Occipital lobe (tissue), 1 donor: ENCODE measurements at regions not wholly inside any gene's neighbourhood (a gene's known extent, or its start where the extent isn't known, plus 50 kb on each side); places are given as distances from the start of the nearest gene placed in this dataset.
"Not testable (repeated sequence)": the region's sequence is repeated elsewhere in the genome, so short reads cannot be mapped to it uniquely, and the experiment has no call there.

Experiments used
- DNase-seq: peaks from one replicate; lab custom pipeline; 2025; lab: John Stamatoyannopoulos, UW

DNA sequence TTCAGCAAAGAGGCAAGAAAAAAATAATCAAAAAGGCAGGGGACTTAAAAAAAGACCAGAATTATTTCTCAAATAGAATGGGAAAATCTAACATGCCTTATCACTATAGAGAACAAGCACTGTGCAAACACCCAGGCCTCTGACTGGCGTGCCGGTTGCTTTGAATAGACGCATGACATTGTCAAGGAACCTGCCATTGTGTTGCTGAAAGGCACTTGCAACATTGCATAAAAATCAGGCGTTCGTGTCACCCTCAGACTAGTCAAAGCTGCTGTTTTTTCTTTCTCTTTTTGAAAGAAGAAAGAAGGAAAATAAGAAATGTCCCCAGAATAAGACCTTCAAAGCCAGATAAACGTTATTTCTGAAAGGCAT is 549.3 kb upstream of the CADM1 start:
- DNase-seq: no peak

DNA sequence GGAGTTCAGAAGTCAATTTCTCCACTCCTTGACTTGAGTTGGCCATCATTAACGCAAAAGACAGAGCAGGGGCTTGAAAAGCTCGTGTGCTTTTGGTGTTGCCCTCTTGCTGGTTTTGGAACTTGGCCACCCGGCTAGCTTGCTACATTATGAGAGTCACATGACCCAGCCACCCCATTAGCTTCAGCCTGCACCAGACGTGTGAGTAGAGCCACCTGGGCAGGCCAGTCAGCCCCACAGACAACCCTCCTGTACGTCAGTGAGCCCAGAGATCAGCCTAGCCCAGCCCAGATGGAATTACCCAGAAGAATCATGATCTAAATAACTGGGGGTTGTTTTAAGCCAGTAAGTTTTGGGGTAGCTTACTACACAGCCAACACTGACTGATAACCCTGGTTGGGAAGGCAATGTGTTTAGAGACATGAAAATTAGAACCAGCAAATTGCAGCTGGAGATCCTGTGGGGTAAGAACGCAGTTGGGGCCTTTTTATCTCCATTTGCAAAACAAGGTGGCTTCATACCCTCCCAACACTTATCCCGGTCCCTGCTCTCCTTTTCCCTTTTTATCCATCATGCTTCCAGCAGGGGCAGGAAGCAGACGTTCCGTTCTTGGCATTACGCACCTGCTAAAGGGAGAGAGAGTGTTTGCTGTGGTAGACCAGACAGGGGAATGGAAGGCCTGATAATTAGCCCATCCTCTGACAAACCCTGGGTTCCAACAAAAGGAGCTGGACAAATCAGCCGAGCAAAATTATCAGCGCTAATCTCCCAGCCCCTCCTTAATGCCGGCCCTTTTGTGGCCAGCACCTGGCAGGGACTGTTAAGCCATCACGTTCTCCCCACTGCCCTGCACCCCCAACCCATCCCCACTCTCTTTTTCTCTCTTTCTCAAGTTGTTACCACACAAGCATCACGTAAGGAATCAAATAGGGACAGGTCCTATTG is 548.7 kb upstream of the CADM1 start:
- DNase-seq: no peak

DNA sequence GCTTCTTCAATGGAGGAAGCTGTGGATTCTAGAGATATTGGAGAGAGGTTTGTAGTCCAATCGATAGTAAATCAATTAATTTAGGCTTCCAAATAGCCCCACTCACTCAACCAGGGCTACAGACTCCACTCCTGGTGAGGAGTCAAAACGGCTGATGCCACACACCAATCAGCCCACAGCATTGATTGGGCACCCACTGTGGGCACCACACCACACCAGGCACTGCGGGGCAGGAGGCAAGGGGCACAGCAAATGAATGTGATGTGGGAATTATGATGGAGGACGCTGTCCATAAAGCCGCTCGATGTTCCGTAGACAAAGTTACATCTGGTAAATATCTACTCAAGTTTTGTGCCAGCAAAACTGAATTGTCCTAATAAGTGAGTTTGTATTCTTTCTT is 547.3 kb upstream of the CADM1 start:
- DNase-seq: no peak

DNA sequence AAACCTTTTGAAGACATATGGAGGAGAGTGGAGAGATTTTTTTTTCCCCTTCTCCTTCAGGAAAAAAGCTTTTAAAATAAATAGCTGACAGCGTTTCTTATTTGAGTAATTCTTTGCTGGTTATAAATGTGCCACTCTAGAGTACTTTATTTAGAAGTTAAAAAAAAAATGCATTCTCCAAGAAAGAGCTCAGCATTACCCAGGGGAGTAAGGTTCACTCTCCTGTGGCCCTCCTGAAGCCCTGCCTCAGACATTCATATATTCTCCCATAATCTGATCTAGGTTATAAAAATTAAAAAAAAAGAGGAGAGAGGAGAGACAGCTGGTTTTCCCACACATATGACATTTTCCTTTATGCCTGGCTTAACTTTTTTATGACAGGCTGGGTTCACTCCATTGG is 545.2 kb upstream of the CADM1 start:
- DNase-seq: no peak

DNA sequence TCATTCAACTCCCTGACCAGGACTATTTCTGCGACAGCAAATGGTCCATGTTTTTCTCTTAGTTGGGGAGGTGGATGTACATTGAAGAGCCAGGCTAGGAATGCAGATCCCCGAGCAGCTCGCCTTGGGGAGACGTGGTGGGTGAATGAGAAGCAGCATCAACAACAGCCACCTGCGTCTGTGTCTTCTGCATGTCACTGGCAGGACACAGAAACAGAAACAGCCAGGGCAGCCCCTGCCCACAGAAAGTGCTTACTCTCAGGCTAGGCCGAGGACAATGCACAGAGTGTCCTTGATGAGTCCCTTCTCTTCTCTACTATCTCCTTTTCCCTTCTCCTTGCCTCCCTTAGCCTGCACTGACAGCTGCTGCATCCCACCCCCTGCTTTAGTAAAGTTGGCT is 541.9 kb upstream of the CADM1 start:
- no peak for DNase-seq

DNA sequence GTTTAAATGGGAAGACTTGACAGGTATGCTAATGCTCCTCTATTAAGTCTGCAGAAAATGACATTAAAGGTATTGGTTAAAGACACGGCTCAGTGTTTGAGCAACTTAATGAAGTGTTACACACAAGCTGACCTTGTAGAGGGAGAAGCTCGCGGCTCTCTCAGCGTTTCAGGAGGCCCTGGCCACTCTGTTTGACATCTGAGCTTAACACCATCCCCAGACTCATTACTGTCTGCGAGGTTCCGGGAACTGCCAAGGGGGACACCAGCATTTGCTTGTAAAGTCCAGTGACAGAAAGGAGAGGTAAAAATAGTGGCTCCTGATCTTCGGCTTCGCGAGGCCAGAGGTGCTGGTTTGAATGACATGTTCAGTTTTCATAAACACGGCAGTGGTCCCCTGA is 540.7 kb upstream of the CADM1 start:
- DNase-seq: no peak

DNA sequence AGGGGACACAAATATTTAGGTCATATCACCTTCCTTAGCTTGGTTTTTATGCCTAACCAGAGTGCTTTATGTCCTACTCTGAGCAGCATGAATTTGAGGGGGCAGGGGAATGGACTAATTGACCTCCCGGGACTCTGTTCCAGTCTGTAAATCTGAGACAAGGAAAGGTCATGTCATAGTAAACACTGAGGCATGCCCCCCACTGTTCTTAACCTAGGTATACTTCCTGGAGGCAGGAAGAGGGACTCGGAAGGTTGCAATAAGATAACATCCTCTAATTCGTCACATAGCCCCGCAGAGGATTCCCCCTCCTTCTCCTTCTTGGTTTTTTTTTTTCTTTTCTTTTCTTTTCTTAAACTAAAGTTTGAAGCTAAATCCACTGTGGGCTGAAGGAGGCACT is 540.3 kb upstream of the CADM1 start:
- no peak for DNase-seq

DNA sequence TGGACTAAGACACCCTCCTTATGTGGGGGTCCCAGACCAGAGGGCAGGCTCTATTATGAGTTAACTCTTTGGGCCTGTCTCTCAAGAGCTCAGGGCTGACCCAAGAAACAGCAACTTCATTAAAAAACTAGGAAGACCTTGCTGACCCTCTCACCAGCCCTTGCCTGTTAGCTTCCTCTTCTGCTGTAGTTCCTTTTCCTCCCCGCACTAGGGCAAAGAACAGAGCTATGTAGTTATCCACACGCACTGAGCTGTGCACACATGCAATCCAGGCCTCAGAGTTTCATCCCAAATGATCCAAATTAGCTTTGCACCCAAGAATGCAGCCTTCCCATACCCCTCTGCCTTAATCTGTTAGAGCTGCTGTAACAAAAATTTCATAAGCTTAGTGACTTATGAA is 539.6 kb upstream of the CADM1 start:
- no peak for DNase-seq

DNA sequence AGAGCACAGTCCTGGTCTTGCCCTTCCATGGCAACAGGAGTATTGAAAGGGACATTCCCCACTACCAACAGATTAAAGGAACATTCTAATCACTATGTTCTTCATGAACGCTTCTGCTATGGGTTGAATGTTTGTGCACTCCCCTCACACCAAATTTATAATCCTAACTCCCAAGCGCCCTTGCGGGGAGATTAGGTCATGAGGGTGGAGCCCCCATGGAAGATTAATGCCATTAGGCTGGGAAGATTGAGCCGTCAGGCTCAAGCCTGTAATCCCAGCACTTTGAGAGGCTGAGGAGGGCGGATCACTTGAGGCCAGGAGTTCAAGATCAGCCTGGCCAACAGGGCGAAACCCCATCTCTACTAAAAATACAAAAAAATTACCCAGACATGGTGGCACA is 538.8 kb upstream of the CADM1 start:
- not testable (repeated sequence) for DNase-seq

DNA sequence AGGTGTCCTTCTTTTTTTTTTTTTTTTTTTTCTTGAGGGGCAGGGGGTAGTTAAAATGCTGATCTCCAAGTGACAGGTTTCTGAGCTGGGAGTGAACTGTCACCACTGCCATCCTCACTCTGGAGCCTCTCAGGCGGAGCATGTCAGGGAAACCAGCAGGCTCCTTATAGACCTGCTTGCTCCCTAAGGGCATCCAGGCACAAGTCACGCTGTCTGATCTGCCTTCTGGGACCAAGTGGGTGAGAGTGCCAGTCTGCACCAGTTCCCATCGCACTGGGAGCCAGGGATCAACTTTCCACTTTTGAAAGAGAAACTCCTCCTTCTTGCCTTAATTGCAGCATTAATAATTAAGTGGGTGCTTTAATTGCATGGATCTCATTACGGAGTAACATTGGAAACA is 537.9 kb upstream of the CADM1 start:
- DNase-seq: no peak

DNA sequence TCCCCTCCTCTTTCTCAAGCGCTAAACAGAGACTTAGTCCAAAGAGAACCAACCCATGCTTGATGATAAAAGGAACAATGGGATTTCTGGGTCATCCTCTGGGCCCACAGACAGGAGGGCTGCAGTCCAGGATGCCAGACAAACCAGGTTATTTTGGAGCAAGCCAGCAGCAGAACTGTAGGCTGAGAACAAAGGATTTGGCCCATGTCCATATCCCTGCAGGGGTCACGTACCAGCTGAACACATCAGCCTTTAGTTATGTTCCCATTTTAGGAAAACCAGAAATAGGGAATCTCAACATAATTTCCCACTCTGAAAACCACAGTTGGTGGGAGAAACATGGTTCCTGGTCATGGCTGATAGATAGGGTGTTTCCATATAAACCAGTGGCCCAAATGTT is 533.6 kb upstream of the CADM1 start:
- no peak for DNase-seq

DNA sequence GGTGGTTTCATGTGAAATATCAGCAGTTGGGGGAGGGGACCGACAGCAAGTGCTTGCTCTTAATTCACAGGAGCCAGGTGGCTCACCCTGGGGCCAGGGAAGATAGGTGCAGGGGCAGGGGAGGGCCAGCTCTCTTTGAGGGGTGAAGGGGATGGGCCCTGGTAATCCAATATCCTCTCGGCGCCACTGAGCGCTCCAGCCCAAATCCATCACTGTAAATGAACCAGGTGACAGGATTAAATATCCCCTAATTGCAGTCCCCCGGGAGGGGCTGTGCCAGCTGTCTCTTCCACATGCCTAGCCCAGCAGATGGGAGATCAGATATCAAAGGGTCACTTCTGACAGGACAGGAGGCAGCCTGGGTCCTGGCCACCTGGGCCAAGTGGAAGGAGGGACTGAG is 531.8 kb upstream of the CADM1 start:
- DNase-seq: no peak

DNA sequence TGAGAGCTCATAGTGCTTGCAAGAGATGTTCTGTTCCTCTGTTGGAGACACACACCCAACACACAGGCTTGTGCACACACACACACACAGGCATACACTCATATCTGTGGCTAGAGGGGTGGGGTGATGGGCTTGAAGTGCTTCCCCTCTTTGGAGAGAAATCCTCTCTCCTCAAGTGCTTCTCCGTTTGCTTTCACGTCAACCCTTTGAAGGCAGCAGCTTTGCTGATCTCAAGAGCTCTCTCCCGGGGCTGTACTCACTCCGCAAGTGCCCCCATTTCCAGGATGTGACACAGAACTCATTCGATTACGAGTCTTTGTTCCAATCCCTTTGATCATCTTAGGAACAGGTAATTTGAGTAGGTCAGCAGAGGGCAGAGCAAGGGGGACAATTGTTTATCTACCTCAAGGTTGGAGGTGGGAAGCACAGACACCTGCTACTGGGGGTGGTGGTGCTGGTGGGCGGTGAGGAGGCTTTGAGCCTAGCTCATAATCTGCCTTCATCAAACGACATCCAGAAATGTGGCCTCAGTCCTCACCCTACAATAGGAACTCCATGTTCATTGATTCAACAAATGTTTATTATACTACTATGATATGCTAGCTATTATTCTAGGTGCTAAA is 529.8 kb upstream of the CADM1 start:
- no peak for DNase-seq

DNA sequence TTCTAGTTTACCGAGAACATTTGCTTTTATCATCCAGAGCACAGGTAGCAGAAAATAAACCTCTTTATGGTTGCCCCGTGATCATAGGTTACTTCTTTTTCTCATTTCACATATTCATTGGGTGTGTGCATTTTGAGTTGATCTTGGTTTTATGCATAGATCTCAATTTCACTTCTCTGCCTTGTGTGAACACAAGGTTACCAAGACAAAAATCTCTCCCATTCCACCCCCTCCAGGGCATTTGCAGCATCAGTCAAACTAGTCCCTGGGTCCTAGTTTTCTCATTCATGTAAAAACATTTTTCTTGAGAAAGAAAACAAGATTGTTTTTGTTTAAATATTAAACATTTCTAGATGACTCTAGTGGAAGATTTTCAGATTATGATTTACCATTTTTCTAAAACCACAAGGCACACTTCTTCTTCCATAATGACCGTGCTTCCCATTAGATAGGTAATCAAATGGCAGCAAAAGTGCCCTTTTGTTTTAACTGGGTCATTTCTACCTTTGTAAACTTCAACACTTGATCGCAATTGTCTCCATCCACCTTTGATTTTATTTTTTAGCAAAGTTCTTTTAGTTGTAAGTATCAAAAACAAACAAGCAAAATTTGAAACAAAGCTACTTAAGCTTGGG is 526.6 kb upstream of the CADM1 start:
- no peak for DNase-seq

DNA sequence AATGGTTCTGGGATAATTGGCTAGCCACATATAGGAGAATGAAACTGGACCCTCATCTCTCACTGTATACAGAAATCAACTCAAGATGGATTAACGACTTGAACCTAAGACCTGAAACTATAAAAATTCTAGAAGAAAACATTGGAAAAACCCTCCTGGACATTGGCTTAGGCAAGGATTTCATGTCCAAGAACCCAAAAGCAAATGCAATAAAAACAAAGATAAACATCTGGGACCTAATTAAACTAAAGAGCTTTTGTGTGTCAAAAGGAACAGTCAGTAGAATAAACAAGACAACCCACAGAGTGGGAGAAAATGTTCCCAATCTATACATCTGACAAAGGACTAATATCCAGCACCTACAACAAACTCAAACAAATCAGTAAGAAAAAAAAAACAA is 524.3 kb upstream of the CADM1 start:
- DNase-seq: not testable (repeated sequence)

DNA sequence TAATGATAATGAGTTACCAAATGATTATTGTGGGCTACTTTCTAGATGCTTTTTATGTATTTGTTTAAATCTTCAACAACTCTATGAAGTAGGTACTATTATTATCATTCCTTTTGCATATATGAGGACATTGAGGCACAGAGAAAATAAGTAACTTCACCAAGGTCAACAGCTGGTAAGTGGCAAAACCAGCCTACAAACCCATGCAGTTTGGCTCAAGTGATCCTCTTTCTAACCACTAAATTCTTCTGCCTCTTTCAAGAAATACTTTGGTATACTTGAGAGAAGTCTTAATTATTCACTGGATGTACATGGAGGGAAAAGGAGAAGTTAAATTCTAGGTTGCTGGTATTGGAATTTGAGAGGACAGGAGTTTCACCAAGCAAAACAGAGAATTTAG is 495.2 kb upstream of the CADM1 start:
- DNase-seq: no peak

DNA sequence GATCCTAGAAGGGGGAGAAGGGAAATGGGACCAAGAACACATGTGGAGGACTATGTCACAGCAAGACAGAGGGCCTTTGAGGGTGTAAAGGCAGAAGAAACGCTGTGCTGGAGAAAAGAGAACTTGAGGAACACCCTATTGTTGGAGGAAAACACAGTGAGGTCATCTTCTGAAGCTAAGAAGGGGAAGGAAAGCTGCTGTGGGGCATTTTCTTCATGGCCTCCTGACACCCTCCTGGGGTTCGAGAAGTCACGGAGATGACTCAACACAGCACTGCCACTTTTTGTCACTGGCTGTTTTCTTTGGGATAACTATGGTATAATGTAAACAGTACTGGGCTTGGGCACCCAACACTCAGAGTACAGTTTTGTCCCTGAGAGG is 492.6 kb upstream of the CADM1 start:
- no peak for DNase-seq

DNA sequence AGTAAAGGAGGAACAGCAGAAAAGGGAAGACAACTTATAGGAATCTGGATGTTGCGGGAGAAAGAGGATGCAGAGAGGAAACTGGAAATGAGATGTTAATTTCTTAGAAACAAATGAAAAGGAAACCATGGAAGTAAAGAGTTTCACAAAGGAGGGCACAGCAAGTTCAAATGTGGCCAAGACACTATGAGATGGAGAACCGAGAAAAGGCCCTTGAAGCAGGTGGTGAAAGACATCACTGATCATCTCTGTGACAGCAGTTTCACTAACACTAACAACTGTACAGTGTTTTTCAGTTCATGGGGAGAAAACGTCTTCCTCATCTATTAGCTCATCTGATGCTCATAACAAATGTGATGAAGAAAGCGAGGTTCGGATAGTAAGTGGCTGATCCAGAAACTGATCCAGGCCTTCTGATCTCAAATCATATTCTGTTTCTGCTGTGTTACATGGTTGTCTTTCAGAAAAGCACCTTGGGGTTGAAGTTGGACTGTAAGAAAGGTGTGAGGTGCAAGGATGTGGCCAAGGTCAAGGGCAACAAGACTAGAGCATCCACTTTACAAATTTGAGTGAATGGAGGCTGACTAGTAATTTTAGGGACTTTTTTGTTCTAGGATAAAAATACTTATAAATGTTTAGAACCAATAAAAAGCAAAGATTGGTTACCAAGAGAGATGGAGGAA is 492.1 kb upstream of the CADM1 start:
- no peak for DNase-seq

DNA sequence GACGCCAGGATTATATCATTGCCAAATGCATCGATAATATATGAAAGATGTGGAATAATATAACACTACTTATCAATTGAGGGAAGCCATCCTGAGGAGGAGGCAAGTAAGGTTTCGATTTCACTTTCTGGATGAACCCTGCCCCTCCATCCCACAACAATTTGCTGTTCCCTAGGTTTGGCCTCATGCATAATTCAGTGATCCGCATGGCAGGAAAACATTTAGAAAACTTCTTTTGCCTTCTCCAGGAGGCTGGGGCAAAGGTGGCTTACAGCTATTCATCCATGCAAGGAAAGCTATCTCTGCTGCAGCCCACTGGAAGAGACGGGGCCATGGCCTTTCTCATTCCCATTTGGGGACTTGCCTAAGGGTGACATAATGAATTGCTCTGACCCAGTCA is 489.4 kb upstream of the CADM1 start:
- DNase-seq: no peak

DNA sequence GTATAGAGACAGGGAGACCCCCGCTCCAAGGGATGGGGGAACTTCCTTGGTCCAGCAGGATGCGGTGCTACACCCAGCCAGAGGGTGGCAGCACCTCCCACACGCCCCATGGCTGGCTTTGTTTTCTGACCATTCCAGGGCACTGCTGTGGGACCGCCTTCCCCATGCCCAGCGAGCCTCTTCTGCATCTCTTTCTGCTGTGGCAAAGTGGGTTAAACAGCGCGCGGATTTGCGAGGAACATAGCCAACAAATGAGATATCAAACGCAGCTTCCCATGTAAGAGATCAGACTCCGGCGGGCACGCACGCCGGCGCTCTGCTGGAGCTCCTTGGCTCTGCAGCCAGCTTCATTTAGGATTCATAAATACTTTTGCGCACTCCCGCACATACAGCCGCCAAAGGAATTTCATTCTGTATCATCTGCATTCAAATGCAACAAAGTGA is 485.8 kb upstream of the CADM1 start:
- DNase-seq: no peak

DNA sequence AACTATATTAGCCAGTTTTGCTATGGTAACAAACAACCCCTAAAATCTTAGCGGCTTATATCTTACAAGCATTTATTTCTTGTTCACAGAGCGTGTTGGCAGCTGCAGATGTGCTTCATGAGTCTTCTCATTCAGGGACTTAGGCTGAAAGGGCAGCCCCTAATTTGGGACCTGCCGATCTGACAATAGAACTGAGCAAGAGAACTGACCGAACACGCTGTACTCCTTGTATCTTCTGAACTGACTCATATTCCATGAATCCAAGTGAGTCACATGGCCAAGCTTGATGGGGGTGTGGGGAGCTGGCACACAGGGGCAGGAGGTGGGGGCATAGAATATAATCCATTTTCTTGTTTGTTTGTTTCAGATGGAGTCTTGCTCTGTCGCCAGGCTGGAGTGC is 481.7 kb upstream of the CADM1 start:
- no peak for DNase-seq

DNA sequence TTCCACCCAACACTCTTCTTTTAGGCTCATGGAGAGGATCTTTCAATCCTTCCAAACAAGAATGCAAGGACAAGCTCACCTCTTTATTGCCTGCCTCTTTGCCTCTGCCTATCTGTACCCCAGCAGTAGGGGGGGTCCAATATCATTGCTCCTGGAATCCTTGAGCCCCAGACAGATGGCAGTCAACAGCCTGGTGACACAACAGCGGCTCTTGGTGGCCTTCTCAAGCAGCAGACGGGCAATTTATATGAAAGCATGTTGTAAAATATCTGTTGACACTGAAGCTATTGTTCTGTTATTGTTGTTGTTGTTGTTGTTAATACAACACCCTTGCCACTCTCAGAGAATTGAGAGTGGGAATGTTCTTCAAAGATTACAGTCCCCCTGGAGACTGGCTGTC is 480.0 kb upstream of the CADM1 start:
- no peak for DNase-seq
